ENCODE measurements at regions not wholly inside any gene's neighbourhood (a gene's known extent, or its start where the extent isn't known, plus 50 kb on each side); places are given as distances from the start of the nearest gene placed in this dataset.
"Not testable (repeated sequence)": the region's sequence is repeated elsewhere in the genome, so short reads cannot be mapped to it uniquely, and the experiment has no call there.

- H3K4me3 Mint-ChIP-seq: no peak overlapping the region
- H3K4me1 Mint-ChIP-seq: no peaks in the 10 kb centered on the region
- H3K9me3 ChIP-seq (ENCODE audit: control insufficient read depth, low read length): peaks cover 15% of the 10 kb centered on the region
- H3K9me3 Mint-ChIP-seq: peaks cover 20% of the 10 kb centered on the region
- DNase-seq: no peak
- H3K27me3 Mint-ChIP-seq (ENCODE audit: insufficient read depth): no peaks in the 10 kb centered on the region
- no peak for TF ChIP-seq CTCF (conservative IDR thresholded peaks at IDR 0.05)
- H3K9ac ChIP-seq (ENCODE audit: extremely low read depth, low read length, poor library complexity, severe bottlenecking): no peak overlapping the region
- 88 to 95% methylated on average over 1 of the region's 1 CpG for WGBS, 2 experiments (ENCODE audit: insufficient coverage in 1 of 2, insufficient read length in 1 of 2)
- no peaks in the 10 kb centered on the region for H3K36me3 ChIP-seq (ENCODE audit: control insufficient read depth, insufficient read depth, low read length)
- peak overlapping the region; percentile 56 for H3K4me3 ChIP-seq (ENCODE audit: low read length)
- H3K4me1 ChIP-seq (ENCODE audit: control insufficient read depth, insufficient read depth, low read length): no peaks in the 10 kb centered on the region
- no peaks in the 10 kb centered on the region for H3K36me3 Mint-ChIP-seq (ENCODE audit: low read depth)
- H3K27me3 ChIP-seq (ENCODE audit: control insufficient read depth, insufficient read depth, low read length, poor library complexity, severe bottlenecking): no peaks in the 10 kb centered on the region
- H3K27ac Mint-ChIP-seq: no peak overlapping the region
- H3K27ac ChIP-seq (ENCODE audit: low read depth, low read length): no peak overlapping the region
Measured at GRCh38 chr7:86089455-86089854, 554.3 kb upstream of the GRM3 start.

GRCh38 chr7:86064572-86064971, 579.1 kb upstream of the GRM3 start:
- WGBS, 2 experiments (ENCODE audit: insufficient coverage in 1 of 2, insufficient read length in 1 of 2): 100% methylated on average over 1 of the region's 1 CpG; no CpG with 5 or more reads in 1 of the 2 experiments
- H3K27me3 Mint-ChIP-seq (ENCODE audit: insufficient read depth); H3K4me3 ChIP-seq (ENCODE audit: low read length); H3K4me1 Mint-ChIP-seq; H3K36me3 Mint-ChIP-seq (ENCODE audit: low read depth); DNase-seq; H3K27ac Mint-ChIP-seq; H3K9me3 Mint-ChIP-seq; H3K4me3 Mint-ChIP-seq; H3K27me3 ChIP-seq (ENCODE audit: control insufficient read depth, insufficient read depth, low read length, poor library complexity, severe bottlenecking); H3K9ac ChIP-seq (ENCODE audit: extremely low read depth, low read length, poor library complexity, severe bottlenecking); H3K9me3 ChIP-seq (ENCODE audit: control insufficient read depth, low read length); H3K27ac ChIP-seq (ENCODE audit: low read depth, low read length); H3K36me3 ChIP-seq (ENCODE audit: control insufficient read depth, insufficient read depth, low read length); H3K4me1 ChIP-seq (ENCODE audit: control insufficient read depth, insufficient read depth, low read length): not testable (repeated sequence)

GRCh38 chr7:86058649-86059048, 585.1 kb upstream of the GRM3 start:
- Mint-ChIP-seq H3K27ac (no peak overlapping the region), H3K4me1 (no peaks in the 10 kb centered on the region), H3K4me3 (no peak overlapping the region), H3K9me3 (no peaks in the 10 kb centered on the region), H3K36me3 (ENCODE audit: low read depth) (no peaks in the 10 kb centered on the region), H3K27me3 (ENCODE audit: insufficient read depth) (no peaks in the 10 kb centered on the region)
- TF ChIP-seq CTCF (conservative IDR thresholded peaks at IDR 0.05): no peak
- H3K36me3 ChIP-seq (ENCODE audit: control insufficient read depth, insufficient read depth, low read length): no peaks in the 10 kb centered on the region
- H3K9ac ChIP-seq (ENCODE audit: extremely low read depth, low read length, poor library complexity, severe bottlenecking): no peak overlapping the region
- WGBS, 2 experiments (ENCODE audit: insufficient coverage in 1 of 2, insufficient read length in 1 of 2): 89 to 92% methylated on average over 2 to 3 of the region's 3 CpGs
- no peak overlapping the region for H3K27ac ChIP-seq (ENCODE audit: low read depth, low read length)
- peak; percentile 42 for DNase-seq
- H3K9me3 ChIP-seq (ENCODE audit: control insufficient read depth, low read length): peaks cover 16% of the 10 kb centered on the region
- H3K4me1 ChIP-seq (ENCODE audit: control insufficient read depth, insufficient read depth, low read length): no peaks in the 10 kb centered on the region
- no peak overlapping the region for H3K4me3 ChIP-seq (ENCODE audit: low read length)
- H3K27me3 ChIP-seq (ENCODE audit: control insufficient read depth, insufficient read depth, low read length, poor library complexity, severe bottlenecking): no peaks in the 10 kb centered on the region

GRCh38 chr7:86050918-86051317, 592.8 kb upstream of the GRM3 start:
- H3K9me3 Mint-ChIP-seq: no peaks in the 10 kb centered on the region
- H3K27me3 Mint-ChIP-seq (ENCODE audit: insufficient read depth): no peaks in the 10 kb centered on the region
- 89% methylated on average over 1 of the region's 1 CpG; no CpG with 5 or more reads in 1 of the 2 experiments for WGBS, 2 experiments (ENCODE audit: insufficient coverage in 1 of 2, insufficient read length in 1 of 2)

More at GRCh38 chr7:86050918-86051317, 592.8 kb upstream of the GRM3 start:
- Mint-ChIP-seq H3K4me3 (no peak overlapping the region), H3K4me1 (no peaks in the 10 kb centered on the region), H3K36me3 (ENCODE audit: low read depth) (no peaks in the 10 kb centered on the region), H3K27ac (no peak overlapping the region)
- H3K36me3 ChIP-seq (ENCODE audit: control insufficient read depth, insufficient read depth, low read length): no peaks in the 10 kb centered on the region
- no peak overlapping the region for H3K9ac ChIP-seq (ENCODE audit: extremely low read depth, low read length, poor library complexity, severe bottlenecking)
- no peak for TF ChIP-seq CTCF (conservative IDR thresholded peaks at IDR 0.05)
- H3K27ac ChIP-seq (ENCODE audit: low read depth, low read length): no peak overlapping the region
- H3K4me1 ChIP-seq (ENCODE audit: control insufficient read depth, insufficient read depth, low read length): no peaks in the 10 kb centered on the region
- no peak for DNase-seq
- peaks cover 5% of the 10 kb centered on the region for H3K9me3 ChIP-seq (ENCODE audit: control insufficient read depth, low read length)
- H3K27me3 ChIP-seq (ENCODE audit: control insufficient read depth, insufficient read depth, low read length, poor library complexity, severe bottlenecking): no peaks in the 10 kb centered on the region
- H3K4me3 ChIP-seq (ENCODE audit: low read length): no peak overlapping the region
